Duodenal mucosa (tissue), 2 donors: ENCODE measurements at regions not wholly inside any gene's neighbourhood (a gene's known extent, or its start where the extent isn't known, plus 50 kb on each side); places are given as distances from the start of the nearest gene placed in this dataset.

ENCODE experiments used
- H3K27ac ChIP-seq: one replicate; pipeline ENCODE4 v1.7.0; 2013; ENCODE audit warnings: low read depth, low read length
- H3K27me3 ChIP-seq, 2 donors: one replicate each; pipeline ENCODE4 v1.7.0; 2013; ENCODE audit warnings: low read length in 2 of 2, control low read depth in 1 of 2; ENCODE audit not compliant: insufficient read depth in 2 of 2, control insufficient read depth in 1 of 2
- H3K36me3 ChIP-seq, 2 donors: one replicate each; pipeline ENCODE4 v1.7.0; 2013; ENCODE audit warnings: low read length in 2 of 2, control low read depth in 1 of 2; ENCODE audit not compliant: insufficient read depth in 2 of 2, control insufficient read depth in 1 of 2
- H3K4me1 ChIP-seq, 2 donors: one replicate each; pipeline ENCODE4 v1.7.0; 2013; ENCODE audit warnings: low read length in 2 of 2, control low read depth in 1 of 2; ENCODE audit not compliant: insufficient read depth in 2 of 2, control insufficient read depth in 1 of 2
- H3K4me3 ChIP-seq, 2 donors: one replicate each; pipeline ENCODE4 v1.7.0; 2013; ENCODE audit warnings: low read length in 2 of 2, low read depth in 1 of 2
- H3K9ac ChIP-seq, 2 donors: one replicate each; pipeline ENCODE4 v1.7.0; 2013; ENCODE audit warnings: low read length in 2 of 2, low read depth in 1 of 2
- H3K9me3 ChIP-seq, 2 donors: one replicate each; pipeline ENCODE4 v1.7.0; 2013; ENCODE audit warnings: low read length in 2 of 2, control low read depth in 1 of 2; ENCODE audit not compliant: control insufficient read depth in 1 of 2

GRCh38 chr2:3079466-3079865, 298.2 kb downstream of the EIPR1 start:
- Histone ChIP-seq H3K36me3 (no peaks in the 10 kb centered on the region), H3K9me3 (no peaks in the 10 kb centered on the region), H3K4me1 (peaks cover 0 to 5% of the 10 kb centered on the region in 2 donors), H3K4me3 (no peak overlapping the region), H3K9ac (no peak overlapping the region), H3K27me3 (no peaks in the 10 kb centered on the region), H3K27ac (no peak overlapping the region)

GRCh38 chr2:3078684-3079083, 298.9 kb downstream of the EIPR1 start:
- Histone ChIP-seq H3K4me1 (peaks cover 0 to 5% of the 10 kb centered on the region in 2 donors), H3K9ac (no peak overlapping the region), H3K4me3 (no peak overlapping the region), H3K27ac (no peak overlapping the region), H3K27me3 (no peaks in the 10 kb centered on the region), H3K9me3 (no peaks in the 10 kb centered on the region), H3K36me3 (no peaks in the 10 kb centered on the region)

- Histone ChIP-seq H3K27ac (no peak overlapping the region), H3K9me3 (no peaks in the 10 kb centered on the region), H3K27me3 (no peaks in the 10 kb centered on the region), H3K36me3 (no peaks in the 10 kb centered on the region), H3K4me1 (peaks cover 0 to 5% of the 10 kb centered on the region in 2 donors), H3K4me3 (no peak overlapping the region), H3K9ac (no peak overlapping the region)
These were observed 300.6 kb downstream of the EIPR1 start for GRCh38 chr2:3076848-3077642.

GRCh38 chr2:3075991-3076340, 301.7 kb downstream of the EIPR1 start:
- peaks cover 0 to 5% of the 10 kb centered on the region in 2 donors for H3K4me1 ChIP-seq
- H3K4me3 ChIP-seq = no peak overlapping the region
- H3K36me3 ChIP-seq = no peaks in the 10 kb centered on the region
- H3K27ac ChIP-seq = no peak overlapping the region
- H3K9ac ChIP-seq = no peak overlapping the region
- no peaks in the 10 kb centered on the region for H3K9me3 ChIP-seq
- no peaks in the 10 kb centered on the region for H3K27me3 ChIP-seq

DNA sequence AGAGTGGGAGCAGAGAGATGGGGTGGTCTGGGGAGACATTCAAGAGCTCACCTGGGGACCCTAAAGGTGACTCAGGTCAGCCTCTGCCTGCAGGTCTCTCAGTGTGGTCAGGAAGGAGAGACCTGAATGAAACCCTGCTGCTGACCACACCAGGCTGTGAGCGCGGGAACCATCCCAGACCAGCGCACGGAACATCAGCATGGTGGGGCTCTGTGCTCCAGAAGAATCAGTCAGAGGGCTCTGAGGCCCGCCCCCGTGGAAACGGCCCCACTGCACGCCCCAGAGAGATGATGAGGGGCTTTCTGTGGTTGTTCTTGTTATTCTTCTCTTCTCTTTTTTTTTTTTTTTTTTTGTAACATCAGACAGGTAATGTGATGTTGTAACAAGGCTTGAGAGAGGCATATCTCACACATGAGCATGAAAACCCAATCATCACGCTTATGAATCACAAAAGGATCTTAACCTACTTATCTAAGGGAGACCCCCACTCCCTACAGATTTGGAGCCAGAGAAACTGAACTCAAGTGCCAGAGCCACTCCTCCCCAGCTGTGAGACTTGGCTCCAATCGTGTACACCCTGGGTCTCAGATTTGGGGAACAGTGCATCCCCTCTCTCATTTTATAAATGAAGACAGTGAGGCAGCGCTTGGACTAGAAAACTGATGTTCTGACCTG, 302.2 kb downstream of the EIPR1 start:
- no peaks in the 10 kb centered on the region for H3K27me3 ChIP-seq
- H3K27ac ChIP-seq = no peak overlapping the region
- no peak overlapping the region for H3K9ac ChIP-seq
- no peaks in the 10 kb centered on the region for H3K9me3 ChIP-seq
- H3K4me3 ChIP-seq = no peak overlapping the region
- no peaks in the 10 kb centered on the region for H3K36me3 ChIP-seq
- peaks cover 0 to 5% of the 10 kb centered on the region in 2 donors for H3K4me1 ChIP-seq

- H3K4me3 ChIP-seq = no peak overlapping the region
- no peaks in the 10 kb centered on the region for H3K9me3 ChIP-seq
- H3K27me3 ChIP-seq = no peaks in the 10 kb centered on the region
- H3K36me3 ChIP-seq = no peaks in the 10 kb centered on the region
- peaks cover 0 to 5% of the 10 kb centered on the region in 2 donors for H3K4me1 ChIP-seq
- H3K9ac ChIP-seq = no peak overlapping the region
- H3K27ac ChIP-seq = no peak overlapping the region
These were observed 303.9 kb downstream of the EIPR1 start for GRCh38 chr2:3073704-3074103.

DNA sequence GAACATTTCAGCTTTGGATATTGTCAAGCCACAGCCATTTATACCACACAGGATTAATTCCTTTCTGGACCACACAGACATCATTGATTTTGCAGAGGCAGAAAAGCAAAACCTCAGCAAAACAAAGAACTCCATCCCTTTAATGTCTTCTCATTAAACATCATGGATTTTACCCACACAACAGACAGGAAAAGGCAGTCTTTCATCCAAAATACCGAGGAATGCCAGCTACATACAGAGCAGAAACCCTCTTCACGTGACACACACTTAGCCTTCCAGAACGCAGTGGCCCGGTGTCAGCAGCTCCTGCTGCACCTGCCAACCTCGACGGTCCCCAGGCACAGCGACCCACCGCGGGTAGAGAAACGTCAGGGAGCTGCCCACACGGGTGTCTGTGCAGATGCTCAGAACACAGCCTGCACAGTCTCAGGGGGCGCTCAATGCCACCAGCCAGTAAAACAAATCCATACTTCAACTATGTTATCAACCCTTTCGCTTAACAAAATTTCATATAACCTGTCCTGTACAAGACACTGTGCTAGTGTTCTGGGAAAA, 304.5 kb downstream of the EIPR1 start:
- no peaks in the 10 kb centered on the region for H3K27me3 ChIP-seq

GRCh38 chr2:3071685-3072263, 305.8 kb downstream of the EIPR1 start:
- Histone ChIP-seq H3K9ac (no peak overlapping the region), H3K36me3 (no peaks in the 10 kb centered on the region)

More for the DNA sequence above, 304.5 kb downstream of the EIPR1 start:
- no peak overlapping the region for H3K4me3 ChIP-seq
- H3K9ac ChIP-seq = no peak overlapping the region
- no peak overlapping the region for H3K27ac ChIP-seq
- no peaks in the 10 kb centered on the region for H3K9me3 ChIP-seq
- no peaks in the 10 kb centered on the region for H3K36me3 ChIP-seq
- peaks cover 0 to 5% of the 10 kb centered on the region in 2 donors for H3K4me1 ChIP-seq

GRCh38 chr2:3066831-3067230, 310.8 kb downstream of the EIPR1 start:
- Histone ChIP-seq H3K27me3 (no peaks in the 10 kb centered on the region), H3K27ac (no peak overlapping the region), H3K4me3 (no peak overlapping the region), H3K9ac (no peak overlapping the region), H3K9me3 (no peaks in the 10 kb centered on the region), H3K36me3 (no peaks in the 10 kb centered on the region), H3K4me1 (no peaks in the 10 kb centered on the region)

More at GRCh38 chr2:3071685-3072263, 305.8 kb downstream of the EIPR1 start:
- no peaks in the 10 kb centered on the region for H3K9me3 ChIP-seq
- no peaks in the 10 kb centered on the region for H3K27me3 ChIP-seq
- H3K27ac ChIP-seq = no peak overlapping the region
- H3K4me1 ChIP-seq = peaks cover 0 to 5% of the 10 kb centered on the region in 2 donors
- H3K4me3 ChIP-seq = no peak overlapping the region

- H3K9me3 ChIP-seq = no peaks in the 10 kb centered on the region
These were observed 311.7 kb downstream of the EIPR1 start for GRCh38 chr2:3065928-3066327.

More at GRCh38 chr2:3065928-3066327, 311.7 kb downstream of the EIPR1 start:
- no peak overlapping the region for H3K4me3 ChIP-seq
- no peaks in the 10 kb centered on the region for H3K27me3 ChIP-seq
- no peaks in the 10 kb centered on the region for H3K36me3 ChIP-seq
- no peak overlapping the region for H3K27ac ChIP-seq
- no peak overlapping the region for H3K9ac ChIP-seq
- H3K4me1 ChIP-seq = no peaks in the 10 kb centered on the region
